ENCODE measurements at regions not wholly inside any gene's neighbourhood (a gene's known extent, or its start where the extent isn't known, plus 50 kb on each side); places are given as distances from the start of the nearest gene placed in this dataset.

GRCh38 chr1:175881246-175881976 lies 138.0 kb upstream of the TNR start:
- no peak for TF ChIP-seq SUZ12 (IDR thresholded peaks at IDR 0.05; ENCODE audit: extremely low read depth, insufficient read depth, insufficient read length)
- TF ChIP-seq ZNF274 (IDR thresholded peaks at IDR 0.05; ENCODE audit: low read depth, low read length), result no peak

All from NT2/D1 (cell line).